ENCODE measurements at regions not wholly inside any gene's neighbourhood (a gene's known extent, or its start where the extent isn't known, plus 50 kb on each side); places are given as distances from the start of the nearest gene placed in this dataset.
A peak's percentile ranks its signal among the peaks of the same experiment; 100 is the strongest.

DNA sequence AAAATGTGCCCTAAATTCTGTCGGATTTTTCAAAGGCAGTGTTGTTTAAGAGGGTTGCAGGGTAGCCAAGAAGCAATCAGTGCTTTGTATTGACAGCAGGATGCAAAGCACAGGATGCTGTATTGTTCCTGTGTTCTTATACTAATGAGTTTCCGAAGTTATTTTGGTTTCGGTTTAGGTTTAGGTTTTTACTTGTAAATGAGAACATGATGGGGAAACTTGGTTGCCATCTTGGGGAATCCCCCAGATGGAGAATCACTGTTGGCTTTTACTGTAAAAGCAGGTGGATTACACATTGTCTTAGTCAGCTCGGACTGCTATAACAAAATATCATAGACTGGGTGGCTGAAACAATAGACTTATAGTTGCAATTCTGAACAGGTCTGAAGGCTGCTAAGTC, 72.1 kb downstream of the INHBA start (continued):
- TF ChIP-seq, protein P1, sequence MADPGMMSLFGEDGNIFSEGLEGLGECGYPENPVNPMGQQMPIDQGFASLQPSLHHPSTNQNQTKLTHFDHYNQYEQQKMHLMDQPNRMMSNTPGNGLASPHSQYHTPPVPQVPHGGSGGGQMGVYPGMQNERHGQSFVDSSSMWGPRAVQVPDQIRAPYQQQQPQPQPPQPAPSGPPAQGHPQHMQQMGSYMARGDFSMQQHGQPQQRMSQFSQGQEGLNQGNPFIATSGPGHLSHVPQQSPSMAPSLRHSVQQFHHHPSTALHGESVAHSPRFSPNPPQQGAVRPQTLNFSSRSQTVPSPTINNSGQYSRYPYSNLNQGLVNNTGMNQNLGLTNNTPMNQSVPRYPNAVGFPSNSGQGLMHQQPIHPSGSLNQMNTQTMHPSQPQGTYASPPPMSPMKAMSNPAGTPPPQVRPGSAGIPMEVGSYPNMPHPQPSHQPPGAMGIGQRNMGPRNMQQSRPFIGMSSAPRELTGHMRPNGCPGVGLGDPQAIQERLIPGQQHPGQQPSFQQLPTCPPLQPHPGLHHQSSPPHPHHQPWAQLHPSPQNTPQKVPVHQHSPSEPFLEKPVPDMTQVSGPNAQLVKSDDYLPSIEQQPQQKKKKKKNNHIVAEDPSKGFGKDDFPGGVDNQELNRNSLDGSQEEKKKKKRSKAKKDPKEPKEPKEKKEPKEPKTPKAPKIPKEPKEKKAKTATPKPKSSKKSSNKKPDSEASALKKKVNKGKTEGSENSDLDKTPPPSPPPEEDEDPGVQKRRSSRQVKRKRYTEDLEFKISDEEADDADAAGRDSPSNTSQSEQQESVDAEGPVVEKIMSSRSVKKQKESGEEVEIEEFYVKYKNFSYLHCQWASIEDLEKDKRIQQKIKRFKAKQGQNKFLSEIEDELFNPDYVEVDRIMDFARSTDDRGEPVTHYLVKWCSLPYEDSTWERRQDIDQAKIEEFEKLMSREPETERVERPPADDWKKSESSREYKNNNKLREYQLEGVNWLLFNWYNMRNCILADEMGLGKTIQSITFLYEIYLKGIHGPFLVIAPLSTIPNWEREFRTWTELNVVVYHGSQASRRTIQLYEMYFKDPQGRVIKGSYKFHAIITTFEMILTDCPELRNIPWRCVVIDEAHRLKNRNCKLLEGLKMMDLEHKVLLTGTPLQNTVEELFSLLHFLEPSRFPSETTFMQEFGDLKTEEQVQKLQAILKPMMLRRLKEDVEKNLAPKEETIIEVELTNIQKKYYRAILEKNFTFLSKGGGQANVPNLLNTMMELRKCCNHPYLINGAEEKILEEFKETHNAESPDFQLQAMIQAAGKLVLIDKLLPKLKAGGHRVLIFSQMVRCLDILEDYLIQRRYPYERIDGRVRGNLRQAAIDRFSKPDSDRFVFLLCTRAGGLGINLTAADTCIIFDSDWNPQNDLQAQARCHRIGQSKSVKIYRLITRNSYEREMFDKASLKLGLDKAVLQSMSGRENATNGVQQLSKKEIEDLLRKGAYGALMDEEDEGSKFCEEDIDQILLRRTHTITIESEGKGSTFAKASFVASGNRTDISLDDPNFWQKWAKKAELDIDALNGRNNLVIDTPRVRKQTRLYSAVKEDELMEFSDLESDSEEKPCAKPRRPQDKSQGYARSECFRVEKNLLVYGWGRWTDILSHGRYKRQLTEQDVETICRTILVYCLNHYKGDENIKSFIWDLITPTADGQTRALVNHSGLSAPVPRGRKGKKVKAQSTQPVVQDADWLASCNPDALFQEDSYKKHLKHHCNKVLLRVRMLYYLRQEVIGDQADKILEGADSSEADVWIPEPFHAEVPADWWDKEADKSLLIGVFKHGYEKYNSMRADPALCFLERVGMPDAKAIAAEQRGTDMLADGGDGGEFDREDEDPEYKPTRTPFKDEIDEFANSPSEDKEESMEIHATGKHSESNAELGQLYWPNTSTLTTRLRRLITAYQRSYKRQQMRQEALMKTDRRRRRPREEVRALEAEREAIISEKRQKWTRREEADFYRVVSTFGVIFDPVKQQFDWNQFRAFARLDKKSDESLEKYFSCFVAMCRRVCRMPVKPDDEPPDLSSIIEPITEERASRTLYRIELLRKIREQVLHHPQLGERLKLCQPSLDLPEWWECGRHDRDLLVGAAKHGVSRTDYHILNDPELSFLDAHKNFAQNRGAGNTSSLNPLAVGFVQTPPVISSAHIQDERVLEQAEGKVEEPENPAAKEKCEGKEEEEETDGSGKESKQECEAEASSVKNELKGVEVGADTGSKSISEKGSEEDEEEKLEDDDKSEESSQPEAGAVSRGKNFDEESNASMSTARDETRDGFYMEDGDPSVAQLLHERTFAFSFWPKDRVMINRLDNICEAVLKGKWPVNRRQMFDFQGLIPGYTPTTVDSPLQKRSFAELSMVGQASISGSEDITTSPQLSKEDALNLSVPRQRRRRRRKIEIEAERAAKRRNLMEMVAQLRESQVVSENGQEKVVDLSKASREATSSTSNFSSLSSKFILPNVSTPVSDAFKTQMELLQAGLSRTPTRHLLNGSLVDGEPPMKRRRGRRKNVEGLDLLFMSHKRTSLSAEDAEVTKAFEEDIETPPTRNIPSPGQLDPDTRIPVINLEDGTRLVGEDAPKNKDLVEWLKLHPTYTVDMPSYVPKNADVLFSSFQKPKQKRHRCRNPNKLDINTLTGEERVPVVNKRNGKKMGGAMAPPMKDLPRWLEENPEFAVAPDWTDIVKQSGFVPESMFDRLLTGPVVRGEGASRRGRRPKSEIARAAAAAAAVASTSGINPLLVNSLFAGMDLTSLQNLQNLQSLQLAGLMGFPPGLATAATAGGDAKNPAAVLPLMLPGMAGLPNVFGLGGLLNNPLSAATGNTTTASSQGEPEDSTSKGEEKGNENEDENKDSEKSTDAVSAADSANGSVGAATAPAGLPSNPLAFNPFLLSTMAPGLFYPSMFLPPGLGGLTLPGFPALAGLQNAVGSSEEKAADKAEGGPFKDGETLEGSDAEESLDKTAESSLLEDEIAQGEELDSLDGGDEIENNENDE (IDR thresholded peaks at IDR 0.05; ENCODE audit: insufficient replicate concordance, low read length), result peak; percentile 23
- TF ChIP-seq KDM1A (IDR thresholded peaks at IDR 0.05; ENCODE audit: borderline replicate concordance, low read length), result no peak
- peak; percentile 69; the same call in 1 of the 2 replicates for TF ChIP-seq YY1 (IDR thresholded peaks at IDR 0.05; ENCODE audit: low read depth, low read length)
- 0 out of 3 replicates have a peak, but pooled peaks of 1 of the 2 experiments have one; percentile 30 for TF ChIP-seq POLR2A (IDR thresholded peaks at IDR 0.05; ENCODE audit: control extremely low read depth in 1 of 2, low read depth in 2 of 2, low read length in 2 of 2)
